GM23248 (cell line): ENCODE measurements at regions not wholly inside any gene's neighbourhood (a gene's known extent, or its start where the extent isn't known, plus 50 kb on each side); places are given as distances from the start of the nearest gene placed in this dataset.

ENCODE experiments used
- DNase-seq: peaks from one replicate; pipeline ENCODE4 v3.0.0-alpha.2; 2015
- H2AFZ ChIP-seq: fragments of 200-600 bp; sonication (generic); 2 replicates; pipeline ENCODE4 v1.6.1; 2016; ENCODE audit warnings: antibody characterized with exemption
- H3F3A ChIP-seq: fragments of 200-600 bp; sonication (generic); 2 replicates; pipeline ENCODE4 v1.6.1; 2016; ENCODE audit warnings: mild to moderate bottlenecking, antibody characterized with exemption, mixed run types; ENCODE audit not compliant: insufficient read depth
- H3K27ac ChIP-seq: fragments of 200-600 bp; sonication (generic); 2 replicates; pipeline ENCODE4 v1.5.1; 2016; ENCODE audit warnings: mild to moderate bottlenecking
- H3K27me3 ChIP-seq: fragments of 200-600 bp; sonication (generic); replicated peaks from 2 replicates; pipeline ENCODE4 v1.6.1; 2016; ENCODE audit warnings: mild to moderate bottlenecking; ENCODE audit not compliant: insufficient read depth
- H3K36me3 ChIP-seq: fragments of 200-600 bp; sonication (generic); 2 replicates; pipeline ENCODE4 v1.6.1; 2016; ENCODE audit warnings: low read depth, mild to moderate bottlenecking
- H3K4me1 ChIP-seq: fragments of 200-600 bp; sonication (generic); 2 replicates; pipeline ENCODE4 v1.6.1; 2016; ENCODE audit warnings: mild to moderate bottlenecking; ENCODE audit not compliant: insufficient read depth
- H3K4me2 ChIP-seq: fragments of 200-600 bp; sonication (generic); one replicate; pipeline ENCODE4 v1.6.1; 2016; ENCODE audit warnings: mild to moderate bottlenecking; ENCODE audit not compliant: unreplicated experiment
- H3K4me3 ChIP-seq: fragments of 200-600 bp; sonication (generic); 2 replicates; pipeline ENCODE4 v1.5.1; 2016; ENCODE audit warnings: mild to moderate bottlenecking
- H3K79me2 ChIP-seq: fragments of 200-600 bp; sonication (generic); 2 replicates; pipeline ENCODE4 v1.6.1; 2016; ENCODE audit warnings: mild to moderate bottlenecking; ENCODE audit not compliant: insufficient read depth
- H3K9ac ChIP-seq: fragments of 200-600 bp; sonication (generic); 2 replicates; pipeline ENCODE4 v1.6.1; 2016; ENCODE audit warnings: mild to moderate bottlenecking
- H3K9me2 ChIP-seq: fragments of 200-600 bp; sonication (generic); 2 replicates; pipeline ENCODE4 v1.6.1; 2016; ENCODE audit warnings: mixed run types, mild to moderate bottlenecking, moderate library complexity; ENCODE audit not compliant: insufficient read depth
- H3K9me3 ChIP-seq: fragments of 200-600 bp; sonication (generic); one replicate; pipeline ENCODE4 v1.6.1; 2017; ENCODE audit warnings: low read depth
- H4K20me1 ChIP-seq: fragments of 200-600 bp; sonication (generic); 2 replicates; pipeline ENCODE4 v1.6.0; 2016; ENCODE audit not compliant: insufficient read depth
- EZH2 ChIP-seq: fragments of 200-600 bp; sonication (generic); IDR thresholded peaks from 2 replicates; pipeline ENCODE4 v1.6.1; 2018; ENCODE audit warnings: antibody characterized with exemption, mild to moderate bottlenecking; ENCODE audit not compliant: insufficient read depth, poor library complexity, severe bottlenecking
- EZH2phosphoT487 ChIP-seq: fragments of 200-600 bp; sonication (generic); IDR thresholded peaks from 2 replicates; pipeline ENCODE4 v1.6.1; 2018; ENCODE audit warnings: antibody characterized with exemption, moderate library complexity, mild to moderate bottlenecking, low read depth; ENCODE audit not compliant: insufficient read depth
- WGBS, 2 experiments: methylation state at CpG; one replicate each; pipeline ENCODE4 v1.1.6; 2015 to 2017; ENCODE audit warnings: low lambda C conversion rate in 2 of 2, low coverage in 1 of 2; ENCODE audit errors: missing lambda C conversion rate in 2 of 2; 5-methylcytosine and 5-hydroxymethylcytosine counted together
- in situ Hi-C: fragments of 300-500 bp; cut with MboI; formaldehyde crosslinking; loops from 2 replicates; pipeline ENCODE4 v1.15.0; 2020

GRCh38 chr15:35764661-35765519 lies 218.9 kb upstream of the DPH6 start:
- 86 to 93% methylated on average over 5 of the region's 5 CpGs for WGBS, 2 experiments
- Histone ChIP-seq H3K4me2 (no peak overlapping the region), H3K9ac (no peak overlapping the region), H3K79me2 (no peaks in the 10 kb centered on the region), H4K20me1 (no peaks in the 10 kb centered on the region), H3K4me1 (no peaks in the 10 kb centered on the region), H3K27ac (no peak overlapping the region), H2AFZ (no peak overlapping the region), H3K4me3 (no peak overlapping the region), H3K9me3 (no peaks in the 10 kb centered on the region), H3K27me3 (no peaks in the 10 kb centered on the region), H3K36me3 (no peaks in the 10 kb centered on the region), H3K9me2 (no peaks in the 10 kb centered on the region), H3F3A (no peaks in the 10 kb centered on the region)
- TF ChIP-seq EZH2phosphoT487, result no peak
- TF ChIP-seq EZH2, result no peak
- in situ Hi-C loops, result no loop called here
- DNase-seq, result no peak

GRCh38 chr15:35768949-35769348 lies 223.0 kb upstream of the DPH6 start:
- Histone ChIP-seq H3K79me2 (no peaks in the 10 kb centered on the region), H3K9me2 (no peaks in the 10 kb centered on the region), H3K27me3 (no peaks in the 10 kb centered on the region), H2AFZ (no peak overlapping the region), H3K27ac (no peak overlapping the region), H3K4me3 (no peak overlapping the region), H4K20me1 (no peaks in the 10 kb centered on the region), H3F3A (no peaks in the 10 kb centered on the region), H3K9me3 (no peaks in the 10 kb centered on the region), H3K4me1 (no peaks in the 10 kb centered on the region), H3K36me3 (no peaks in the 10 kb centered on the region), H3K4me2 (no peak overlapping the region), H3K9ac (no peak overlapping the region)
- no peak for DNase-seq
- in situ Hi-C loops, result no loop called here
- TF ChIP-seq EZH2 (no peak), EZH2phosphoT487 (no peak)
- WGBS, 2 experiments, result 62 to 68% methylated on average over 1 of the region's 1 CpG

GRCh38 chr15:35769656-35770055 lies 223.7 kb upstream of the DPH6 start:
- Histone ChIP-seq H2AFZ (no peak overlapping the region), H3K79me2 (no peaks in the 10 kb centered on the region), H3K9me2 (no peaks in the 10 kb centered on the region), H3K4me3 (no peak overlapping the region), H3K4me1 (no peaks in the 10 kb centered on the region), H3K27ac (no peak overlapping the region), H3K4me2 (no peak overlapping the region), H3K36me3 (no peaks in the 10 kb centered on the region), H3K9ac (no peak overlapping the region), H3F3A (no peaks in the 10 kb centered on the region), H4K20me1 (no peaks in the 10 kb centered on the region), H3K27me3 (no peaks in the 10 kb centered on the region), H3K9me3 (no peaks in the 10 kb centered on the region)
- no peak for TF ChIP-seq EZH2
- no peak for TF ChIP-seq EZH2phosphoT487
- in situ Hi-C loops, result no loop called here
- no peak for DNase-seq
- WGBS, 2 experiments, result 63 to 74% methylated on average over 2 of the region's 2 CpGs

- H3K79me2 ChIP-seq, result no peaks in the 10 kb centered on the region
- no peak for TF ChIP-seq EZH2
- TF ChIP-seq EZH2phosphoT487, result no peak
- H3K9me3 ChIP-seq, result no peaks in the 10 kb centered on the region
- H3K9ac ChIP-seq, result no peak overlapping the region
- H3K4me1 ChIP-seq, result no peaks in the 10 kb centered on the region
- H3K27ac ChIP-seq, result no peak overlapping the region
- no peaks in the 10 kb centered on the region for H3K27me3 ChIP-seq
- no peaks in the 10 kb centered on the region for H3K9me2 ChIP-seq
- no peak overlapping the region for H2AFZ ChIP-seq
- no peak for DNase-seq
- no peaks in the 10 kb centered on the region for H3F3A ChIP-seq
- H4K20me1 ChIP-seq, result no peaks in the 10 kb centered on the region
- in situ Hi-C loops, result no loop called here
- H3K4me3 ChIP-seq, result no peak overlapping the region
- WGBS, 2 experiments, result 71 to 75% methylated on average over 5 of the region's 5 CpGs
- no peaks in the 10 kb centered on the region for H3K36me3 ChIP-seq
- H3K4me2 ChIP-seq, result no peak overlapping the region
Observed at GRCh38 chr15:35771746-35772442, 225.9 kb upstream of the DPH6 start.
